K562 (cell line): ENCODE measurements at regions not wholly inside any gene's neighbourhood (a gene's known extent, or its start where the extent isn't known, plus 50 kb on each side); places are given as distances from the start of the nearest gene placed in this dataset.

Experiments used
- ATAC-seq: fragments of 200-7000 bp; cut with Tn5 transposase; 3 replicates; pipeline ENCODE4 v1.9.1; 2020; ENCODE audit warnings: moderate library complexity
- BruUV-seq: library from RNA; stranded (reverse); fragments of 400-500 nt; replicated peaks from 2 replicates; lab custom pipeline; 2021; lab: Mats Ljungman, UMichigan
- CTCF ChIA-PET: fragments of 300-600 bp; formaldehyde crosslinking; extraction: SDS; loops from one replicate; lab custom pipeline; 2021; ENCODE audit warnings: low intra/inter-chr PET ratio; lab: Yijun Ruan, JAX
- POLR2A ChIA-PET: fragments of 300-600, 350-650 bp; sonication (Branson Sonifier 250); formaldehyde crosslinking; extraction: SDS; loops from one replicate; lab custom pipeline; 2021; ENCODE audit warnings: antibody characterized with exemption, inconsistent platforms; lab: Yijun Ruan, JAX
- DNase-seq, 4 experiments: peaks; one replicate each; pipeline versions ENCODE4 v3.0.0 to v3.0.0-alpha.2; 2011 to 2018; ENCODE audit warnings: low spot score in 3 of 4, mixed read lengths in 3 of 4; ENCODE audit errors: extremely low read depth in 1 of 4
- FAIRE-seq: peaks from 2 replicates; lab custom pipeline; 2011; peaks lifted over from hg19 to GRCh38; lab: Jason Lieb, UNC
- H2AFZ ChIP-seq: 2 replicates; pipeline ENCODE4 v1.6.0; 2011; ENCODE audit warnings: low read depth, low read length, control low read depth, inconsistent platforms
- H3K27ac ChIP-seq: fragments of 200-600 bp; 3 replicates; pipeline ENCODE4 v1.8.0; 2011; ENCODE audit warnings: low read depth, mild to moderate bottlenecking, control low read depth, inconsistent platforms, low read length, moderate library complexity, mixed read lengths; ENCODE audit errors: extremely low read depth
- H3K27me3 ChIP-seq, 2 experiments: fragments of 300-600 bp in 1 of 2; 2 replicates in 1 of 2; 3 replicates in 1 of 2; pipeline versions ENCODE4 v1.6.0 to v1.8.0; 2011; ENCODE audit warnings: inconsistent platforms in 2 of 2, low read length in 2 of 2, mild to moderate bottlenecking in 1 of 2, mixed read lengths in 1 of 2, moderate library complexity in 1 of 2; ENCODE audit not compliant: control insufficient read depth in 2 of 2, insufficient read depth in 2 of 2
- H3K36me3 ChIP-seq: fragments of 300-600 bp; 3 replicates; pipeline ENCODE4 v1.8.0; 2011; ENCODE audit warnings: mild to moderate bottlenecking, low read length, inconsistent platforms; ENCODE audit not compliant: control insufficient read depth, insufficient read depth
- H3K4me1 ChIP-seq, 2 experiments: fragments of 200-600 bp in 1 of 2; replicated peaks in 1 of 2; 2 replicates in 1 of 2; 3 replicates in 1 of 2; pipeline versions ENCODE4 v1.5.1 to v1.8.0; 2011; ENCODE audit warnings: inconsistent platforms in 2 of 2, low read length in 2 of 2, mild to moderate bottlenecking in 1 of 2, mixed read lengths in 1 of 2, moderate library complexity in 1 of 2; ENCODE audit not compliant: control insufficient read depth in 2 of 2, insufficient read depth in 2 of 2
- H3K4me2 ChIP-seq: 2 replicates; pipeline ENCODE4 v1.6.1; 2011; ENCODE audit warnings: low read length, control low read depth, inconsistent platforms, mixed read lengths; ENCODE audit not compliant: insufficient read depth
- H3K4me3 ChIP-seq: fragments of 200-600 bp; sonication (generic), shearing (Covaris generic); 2 replicates; pipeline ENCODE4 v1.5.1; 2016; ENCODE audit warnings: control low read depth, inconsistent platforms
- H3K79me2 ChIP-seq: fragments of 200-600 bp; 3 replicates; pipeline ENCODE4 v1.8.0; 2011; ENCODE audit warnings: low read length, inconsistent platforms; ENCODE audit not compliant: control insufficient read depth, insufficient read depth
- H3K9ac ChIP-seq, 2 experiments: 2 replicates each; pipeline versions ENCODE4 v1.6.0 to v1.6.1; 2011; ENCODE audit warnings: low read depth in 2 of 2, low read length in 2 of 2, control low read depth in 1 of 2, inconsistent platforms in 1 of 2, mild to moderate bottlenecking in 1 of 2, mixed read lengths in 1 of 2; ENCODE audit not compliant: insufficient read depth in 1 of 2
- H3K9me1 ChIP-seq: one replicate; pipeline ENCODE4 v1.6.0; 2011; ENCODE audit warnings: inconsistent platforms, mild to moderate bottlenecking, low read length, moderate library complexity; ENCODE audit not compliant: control insufficient read depth, insufficient read depth
- H3K9me3 ChIP-seq: replicated peaks from 2 replicates; pipeline ENCODE4 v1.5.1; 2011; ENCODE audit warnings: low read depth, low read length, inconsistent platforms; ENCODE audit not compliant: control insufficient read depth, insufficient read depth
- H4K20me1 ChIP-seq: replicated peaks from 2 replicates; pipeline ENCODE4 v1.6.1; 2011; ENCODE audit warnings: low read length, inconsistent platforms, mixed read lengths; ENCODE audit not compliant: control insufficient read depth, insufficient read depth
- BCLAF1 ChIP-seq, 2 experiments: fragments of 450-650 bp in 1 of 2; IDR thresholded peaks; 2 replicates each; pipeline ENCODE4 v1.6.1; 2011 to 2017; ENCODE audit warnings: low read depth in 2 of 2, antibody characterized with exemption in 1 of 2, borderline replicate concordance in 1 of 2, low read length in 1 of 2, mild to moderate bottlenecking in 1 of 2, mixed read lengths in 1 of 2; ENCODE audit not compliant: control insufficient read depth in 1 of 2
- ELF1 ChIP-seq: fragments of 200-800 bp; sonication (Bioruptor generic); IDR thresholded peaks from 2 replicates; pipeline ENCODE4 v1.6.1; 2016; ENCODE audit warnings: missing genetic modification characterization, missing compliant biosample characterization
- TFE3 ChIP-seq: fragments of 450-650 bp; formaldehyde crosslinking; IDR thresholded peaks from 2 replicates; pipeline ENCODE4 v1.4.0; 2020; ENCODE audit warnings: mild to moderate bottlenecking, mixed read lengths
- WGBS: fragments of 100-300 bp; shearing (Covaris generic); methylation state at CpG from one replicate; pipeline ENCODE4 v1.1.6; 2016; ENCODE audit warnings: low coverage, mixed read lengths; ENCODE audit not compliant: insufficient coverage; ENCODE audit errors: missing lambda C conversion rate; 5-methylcytosine and 5-hydroxymethylcytosine counted together
- in situ Hi-C: fragments of 300-500 bp; cut with MboI; formaldehyde crosslinking; loops from 4 replicates; pipeline ENCODE4 v1.15.0; 2018; ENCODE audit warnings: inconsistent platforms, mixed read lengths
- intact Hi-C: fragments of 100-400 bp; cut with micrococcal nuclease; formaldehyde crosslinking; loops from 2 replicates; pipeline ENCODE4 v1.14.2; 2022
- TF ChIP-seq, protein P1 (sequence below): fragments of 450-650 bp; conservative IDR thresholded peaks from 2 replicates; pipeline ENCODE4 v1.6.1; 2016; ENCODE audit warnings: missing genetic modification characterization, low read depth, mild to moderate bottlenecking, control low read depth, missing compliant biosample characterization
- TF ChIP-seq, protein P2 (sequence below), 2 experiments: IDR thresholded peaks; 2 replicates each; pipeline ENCODE4 v1.6.1; 2012; ENCODE audit warnings: improper control_type of control experiment in 2 of 2, low read depth in 2 of 2, low read length in 2 of 2, borderline replicate concordance in 1 of 2

- H3K9me3 ChIP-seq = no peaks in the 10 kb centered on the region
- H2AFZ ChIP-seq = no peak overlapping the region
- H3K79me2 ChIP-seq = no peaks in the 10 kb centered on the region
- H3K9me1 ChIP-seq = no peaks in the 10 kb centered on the region
- ChIA-PET POLR2A (no interaction called here), CTCF (no interaction called here)
- H3K27ac ChIP-seq = no peak overlapping the region
- ATAC-seq (no peak), DNase-seq (no peak), FAIRE-seq (no peak)
- no peaks in the 10 kb centered on the region for H3K4me1 ChIP-seq
- H3K36me3 ChIP-seq = no peaks in the 10 kb centered on the region
- in situ Hi-C loops (no loop called here), intact Hi-C loops (no loop called here)
- H3K27me3 ChIP-seq = no peaks in the 10 kb centered on the region
- 0% methylated on average over 2 of the region's 2 CpGs for WGBS
- BruUV-seq = no TSS peak
- no peak overlapping the region for H3K9ac ChIP-seq
- H4K20me1 ChIP-seq = no peaks in the 10 kb centered on the region
- H3K4me3 ChIP-seq = no peak overlapping the region
- TF ChIP-seq BCLAF1 (IDR thresholded peaks at IDR 0.05; ENCODE audit: borderline replicate concordance in 1 of 2, control insufficient read depth in 1 of 2, low read depth in 2 of 2, low read length in 1 of 2) = no peak
- H3K4me2 ChIP-seq = no peak overlapping the region
Measured at GRCh38 chr7:19248681-19249080, 103.5 kb upstream of the FERD3L start.

DNA sequence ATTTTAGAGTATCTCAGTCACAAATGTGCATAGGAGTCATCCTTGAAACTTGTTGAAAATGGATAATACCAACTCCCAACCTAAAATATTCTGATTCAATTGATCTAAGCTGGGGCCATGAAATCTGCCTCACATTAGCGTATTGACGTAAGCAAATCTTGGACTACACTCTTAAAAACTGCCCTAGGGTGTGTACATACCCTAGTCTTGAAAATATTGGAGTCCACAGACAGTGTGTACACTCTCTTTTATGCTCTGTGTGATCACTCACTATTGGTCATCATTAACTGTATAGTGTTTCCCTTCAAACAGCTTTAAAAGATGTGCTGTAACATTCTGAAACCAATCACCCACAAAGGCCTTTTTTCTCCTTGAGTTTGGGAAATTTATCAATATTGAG is 102.9 kb upstream of the FERD3L start:
- Histone ChIP-seq H4K20me1 (no peaks in the 10 kb centered on the region), H2AFZ (no peak overlapping the region), H3K9me3 (no peaks in the 10 kb centered on the region), H3K27ac (no peak overlapping the region), H3K9me1 (no peaks in the 10 kb centered on the region), H3K9ac (no peak overlapping the region), H3K4me2 (no peak overlapping the region), H3K4me1 (no peaks in the 10 kb centered on the region), H3K79me2 (no peaks in the 10 kb centered on the region), H3K4me3 (no peak overlapping the region), H3K27me3 (no peaks in the 10 kb centered on the region), H3K36me3 (no peaks in the 10 kb centered on the region)
- intact Hi-C loops (no loop called here), in situ Hi-C loops (no loop called here)
- 7% methylated on average over 2 of the region's 2 CpGs for WGBS
- POLR2A ChIA-PET = no interaction called here
- ATAC-seq = no peak
- FAIRE-seq = no peak
- DNase-seq = no peak
- CTCF ChIA-PET = no interaction called here
- BruUV-seq = no TSS peak
- no peak for TF ChIP-seq TFE3 (CRISPR knock-in tag)
- no peak for TF ChIP-seq ELF1 (tag)
- TF ChIP-seq, protein P1, sequence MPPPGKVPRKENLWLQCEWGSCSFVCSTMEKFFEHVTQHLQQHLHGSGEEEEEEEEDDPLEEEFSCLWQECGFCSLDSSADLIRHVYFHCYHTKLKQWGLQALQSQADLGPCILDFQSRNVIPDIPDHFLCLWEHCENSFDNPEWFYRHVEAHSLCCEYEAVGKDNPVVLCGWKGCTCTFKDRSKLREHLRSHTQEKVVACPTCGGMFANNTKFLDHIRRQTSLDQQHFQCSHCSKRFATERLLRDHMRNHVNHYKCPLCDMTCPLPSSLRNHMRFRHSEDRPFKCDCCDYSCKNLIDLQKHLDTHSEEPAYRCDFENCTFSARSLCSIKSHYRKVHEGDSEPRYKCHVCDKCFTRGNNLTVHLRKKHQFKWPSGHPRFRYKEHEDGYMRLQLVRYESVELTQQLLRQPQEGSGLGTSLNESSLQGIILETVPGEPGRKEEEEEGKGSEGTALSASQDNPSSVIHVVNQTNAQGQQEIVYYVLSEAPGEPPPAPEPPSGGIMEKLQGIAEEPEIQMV (tag) = no peak
- TF ChIP-seq, protein P2, sequence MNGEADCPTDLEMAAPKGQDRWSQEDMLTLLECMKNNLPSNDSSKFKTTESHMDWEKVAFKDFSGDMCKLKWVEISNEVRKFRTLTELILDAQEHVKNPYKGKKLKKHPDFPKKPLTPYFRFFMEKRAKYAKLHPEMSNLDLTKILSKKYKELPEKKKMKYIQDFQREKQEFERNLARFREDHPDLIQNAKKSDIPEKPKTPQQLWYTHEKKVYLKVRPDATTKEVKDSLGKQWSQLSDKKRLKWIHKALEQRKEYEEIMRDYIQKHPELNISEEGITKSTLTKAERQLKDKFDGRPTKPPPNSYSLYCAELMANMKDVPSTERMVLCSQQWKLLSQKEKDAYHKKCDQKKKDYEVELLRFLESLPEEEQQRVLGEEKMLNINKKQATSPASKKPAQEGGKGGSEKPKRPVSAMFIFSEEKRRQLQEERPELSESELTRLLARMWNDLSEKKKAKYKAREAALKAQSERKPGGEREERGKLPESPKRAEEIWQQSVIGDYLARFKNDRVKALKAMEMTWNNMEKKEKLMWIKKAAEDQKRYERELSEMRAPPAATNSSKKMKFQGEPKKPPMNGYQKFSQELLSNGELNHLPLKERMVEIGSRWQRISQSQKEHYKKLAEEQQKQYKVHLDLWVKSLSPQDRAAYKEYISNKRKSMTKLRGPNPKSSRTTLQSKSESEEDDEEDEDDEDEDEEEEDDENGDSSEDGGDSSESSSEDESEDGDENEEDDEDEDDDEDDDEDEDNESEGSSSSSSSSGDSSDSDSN (IDR thresholded peaks at IDR 0.05; ENCODE audit: borderline replicate concordance in 1 of 2, low read depth in 2 of 2, low read length in 2 of 2) = no peak
